Transverse colon (tissue), 3 donors: ENCODE measurements at regions not wholly inside any gene's neighbourhood (a gene's known extent, or its start where the extent isn't known, plus 50 kb on each side); places are given as distances from the start of the nearest gene placed in this dataset.

ENCODE experiments used
- EP300 ChIP-seq: sonication (generic); formaldehyde crosslinking; IDR thresholded peaks from one replicate; pipeline ENCODE4 v1.6.1; 2017; ENCODE audit warnings: antibody characterized with exemption, low read depth
- POLR2A ChIP-seq: fragments of 450-650 bp; IDR thresholded peaks from one replicate; pipeline ENCODE4 v1.6.1; 2016; ENCODE audit warnings: antibody characterized with exemption, mild to moderate bottlenecking, moderate library complexity
- TF ChIP-seq, protein P1 (sequence below), 5 experiments: fragments of 200-600 bp in 3 of 5; fragments of 450-650 bp in 2 of 5; sonication (generic) in 3 of 5; IDR thresholded peaks; 1 replicate in 2 of 5; 2 replicates in 3 of 5; pipeline ENCODE4 v1.5.1; 2016 to 2017; ENCODE audit warnings: antibody characterized with exemption in 5 of 5, inconsistent platforms in 3 of 5, mild to moderate bottlenecking in 2 of 5, moderate library complexity in 1 of 5

DNA sequence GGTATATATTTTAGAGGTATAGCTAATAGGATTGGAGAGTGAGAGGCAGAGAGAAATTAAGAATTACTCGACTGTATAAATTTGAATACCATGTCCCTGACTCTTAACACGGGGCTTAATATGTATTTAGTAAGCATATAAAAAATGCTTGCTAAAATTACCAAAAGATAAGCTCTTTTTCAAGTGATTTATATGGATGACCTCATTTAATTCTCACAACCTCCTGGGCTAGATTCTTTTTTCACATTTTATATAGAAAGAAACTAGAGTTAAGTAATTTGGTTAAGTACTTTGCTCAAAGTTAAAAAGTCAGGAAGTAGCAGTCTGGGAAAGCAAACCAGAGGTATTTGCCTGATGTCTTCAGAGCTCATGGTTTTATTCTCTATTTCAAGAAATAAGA is 963.5 kb upstream of the SOX9 start:
- TF ChIP-seq, protein P1, sequence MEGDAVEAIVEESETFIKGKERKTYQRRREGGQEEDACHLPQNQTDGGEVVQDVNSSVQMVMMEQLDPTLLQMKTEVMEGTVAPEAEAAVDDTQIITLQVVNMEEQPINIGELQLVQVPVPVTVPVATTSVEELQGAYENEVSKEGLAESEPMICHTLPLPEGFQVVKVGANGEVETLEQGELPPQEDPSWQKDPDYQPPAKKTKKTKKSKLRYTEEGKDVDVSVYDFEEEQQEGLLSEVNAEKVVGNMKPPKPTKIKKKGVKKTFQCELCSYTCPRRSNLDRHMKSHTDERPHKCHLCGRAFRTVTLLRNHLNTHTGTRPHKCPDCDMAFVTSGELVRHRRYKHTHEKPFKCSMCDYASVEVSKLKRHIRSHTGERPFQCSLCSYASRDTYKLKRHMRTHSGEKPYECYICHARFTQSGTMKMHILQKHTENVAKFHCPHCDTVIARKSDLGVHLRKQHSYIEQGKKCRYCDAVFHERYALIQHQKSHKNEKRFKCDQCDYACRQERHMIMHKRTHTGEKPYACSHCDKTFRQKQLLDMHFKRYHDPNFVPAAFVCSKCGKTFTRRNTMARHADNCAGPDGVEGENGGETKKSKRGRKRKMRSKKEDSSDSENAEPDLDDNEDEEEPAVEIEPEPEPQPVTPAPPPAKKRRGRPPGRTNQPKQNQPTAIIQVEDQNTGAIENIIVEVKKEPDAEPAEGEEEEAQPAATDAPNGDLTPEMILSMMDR (IDR thresholded peaks at IDR 0.05), result no peak
- TF ChIP-seq POLR2A, result no peak
- no peak for TF ChIP-seq EP300
